Hematopoietic multipotent progenitor cell treated with erythropoietin and hydrocortisone succinate and interleukin-3 and kit ligand, for 6 days (in vitro differentiated cells): ENCODE measurements at regions not wholly inside any gene's neighbourhood (a gene's known extent, or its start where the extent isn't known, plus 50 kb on each side); places are given as distances from the start of the nearest gene placed in this dataset.

ENCODE experiments used
- DNase-seq: peaks from one replicate; pipeline ENCODE4 v3.0.0-alpha.2; 2015

- DNase-seq, result no peak
These were observed 414.8 kb upstream of the JARID2 start for GRCh38 chr6:14831070-14831469.

GRCh38 chr6:14831937-14832336, 413.9 kb upstream of the JARID2 start:
- DNase-seq, result no peak

- no peak for DNase-seq
These were observed 413.4 kb upstream of the JARID2 start for GRCh38 chr6:14832427-14832826.

GRCh38 chr6:14834851-14835530, 410.9 kb upstream of the JARID2 start:
- DNase-seq, result no peak

- no peak for DNase-seq
These were observed 408.4 kb upstream of the JARID2 start for GRCh38 chr6:14837435-14837834.

- DNase-seq, result no peak
These were observed 407.7 kb upstream of the JARID2 start for GRCh38 chr6:14838133-14838583.

GRCh38 chr6:14841901-14842421, 403.9 kb upstream of the JARID2 start:
- DNase-seq, result no peak

- DNase-seq, result no peak
These were observed 401.5 kb upstream of the JARID2 start for GRCh38 chr6:14844411-14844810.

- DNase-seq, result no peak
These were observed 397.9 kb upstream of the JARID2 start for GRCh38 chr6:14848019-14848418.

- DNase-seq, result no peak
These were observed 396.7 kb upstream of the JARID2 start for GRCh38 chr6:14849185-14849584.

GRCh38 chr6:14851281-14851680, 394.6 kb upstream of the JARID2 start:
- DNase-seq, result no peak

- DNase-seq, result no peak
These were observed 393.5 kb upstream of the JARID2 start for GRCh38 chr6:14852375-14852774.

GRCh38 chr6:14856177-14856576, 389.7 kb upstream of the JARID2 start:
- no peak for DNase-seq

- DNase-seq, result peak; percentile 74
These were observed 388.9 kb upstream of the JARID2 start for GRCh38 chr6:14857001-14857400.

- peak; percentile 30 for DNase-seq
These were observed 388.4 kb upstream of the JARID2 start for GRCh38 chr6:14857501-14857900.

GRCh38 chr6:14858808-14859207, 387.1 kb upstream of the JARID2 start:
- no peak for DNase-seq

GRCh38 chr6:14860774-14861173, 385.1 kb upstream of the JARID2 start:
- DNase-seq, result no peak

GRCh38 chr6:14861491-14861943, 384.4 kb upstream of the JARID2 start:
- DNase-seq, result peak; percentile 61

GRCh38 chr6:14862845-14863244, 383.0 kb upstream of the JARID2 start:
- no peak for DNase-seq

- DNase-seq, result peak; percentile 20
These were observed 381.7 kb upstream of the JARID2 start for GRCh38 chr6:14863902-14864850.

GRCh38 chr6:14865531-14866100, 380.3 kb upstream of the JARID2 start:
- DNase-seq, result peak; percentile 62

GRCh38 chr6:14867802-14868201, 378.1 kb upstream of the JARID2 start:
- DNase-seq, result no peak

GRCh38 chr6:14871221-14871620, 374.6 kb upstream of the JARID2 start:
- no peak for DNase-seq
